ENCODE measurements at regions not wholly inside any gene's neighbourhood (a gene's known extent, or its start where the extent isn't known, plus 50 kb on each side); places are given as distances from the start of the nearest gene placed in this dataset.

- TF ChIP-seq EZH2 (IDR thresholded peaks at IDR 0.05; ENCODE audit: borderline replicate concordance) (no peak), EZH2phosphoT487 (IDR thresholded peaks at IDR 0.05; ENCODE audit: low read depth, severe bottlenecking, unreplicated experiment) (no peak)
- TF ChIP-seq, protein P1, sequence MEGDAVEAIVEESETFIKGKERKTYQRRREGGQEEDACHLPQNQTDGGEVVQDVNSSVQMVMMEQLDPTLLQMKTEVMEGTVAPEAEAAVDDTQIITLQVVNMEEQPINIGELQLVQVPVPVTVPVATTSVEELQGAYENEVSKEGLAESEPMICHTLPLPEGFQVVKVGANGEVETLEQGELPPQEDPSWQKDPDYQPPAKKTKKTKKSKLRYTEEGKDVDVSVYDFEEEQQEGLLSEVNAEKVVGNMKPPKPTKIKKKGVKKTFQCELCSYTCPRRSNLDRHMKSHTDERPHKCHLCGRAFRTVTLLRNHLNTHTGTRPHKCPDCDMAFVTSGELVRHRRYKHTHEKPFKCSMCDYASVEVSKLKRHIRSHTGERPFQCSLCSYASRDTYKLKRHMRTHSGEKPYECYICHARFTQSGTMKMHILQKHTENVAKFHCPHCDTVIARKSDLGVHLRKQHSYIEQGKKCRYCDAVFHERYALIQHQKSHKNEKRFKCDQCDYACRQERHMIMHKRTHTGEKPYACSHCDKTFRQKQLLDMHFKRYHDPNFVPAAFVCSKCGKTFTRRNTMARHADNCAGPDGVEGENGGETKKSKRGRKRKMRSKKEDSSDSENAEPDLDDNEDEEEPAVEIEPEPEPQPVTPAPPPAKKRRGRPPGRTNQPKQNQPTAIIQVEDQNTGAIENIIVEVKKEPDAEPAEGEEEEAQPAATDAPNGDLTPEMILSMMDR (IDR thresholded peaks at IDR 0.05; ENCODE audit: poor library complexity) = no peak
Observed at GRCh38 chr5:167903243-167903642, 388.2 kb upstream of the WWC1 start.

Measured in hepatocyte (in vitro differentiated cells).